IPS-18c (cell line): ENCODE measurements at regions not wholly inside any gene's neighbourhood (a gene's known extent, or its start where the extent isn't known, plus 50 kb on each side); places are given as distances from the start of the nearest gene placed in this dataset.

Experiments used
- H3K4me3 ChIP-seq: 2 replicates; pipeline ENCODE4 v1.7.0; 2013; ENCODE audit warnings: low read depth, mild to moderate bottlenecking, low read length, moderate library complexity; ENCODE audit not compliant: insufficient read depth
- H3K9me3 ChIP-seq: one replicate; pipeline ENCODE4 v1.6.1; 2013; ENCODE audit warnings: mild to moderate bottlenecking, low read length, moderate library complexity; ENCODE audit not compliant: control insufficient read depth, insufficient read depth

DNA sequence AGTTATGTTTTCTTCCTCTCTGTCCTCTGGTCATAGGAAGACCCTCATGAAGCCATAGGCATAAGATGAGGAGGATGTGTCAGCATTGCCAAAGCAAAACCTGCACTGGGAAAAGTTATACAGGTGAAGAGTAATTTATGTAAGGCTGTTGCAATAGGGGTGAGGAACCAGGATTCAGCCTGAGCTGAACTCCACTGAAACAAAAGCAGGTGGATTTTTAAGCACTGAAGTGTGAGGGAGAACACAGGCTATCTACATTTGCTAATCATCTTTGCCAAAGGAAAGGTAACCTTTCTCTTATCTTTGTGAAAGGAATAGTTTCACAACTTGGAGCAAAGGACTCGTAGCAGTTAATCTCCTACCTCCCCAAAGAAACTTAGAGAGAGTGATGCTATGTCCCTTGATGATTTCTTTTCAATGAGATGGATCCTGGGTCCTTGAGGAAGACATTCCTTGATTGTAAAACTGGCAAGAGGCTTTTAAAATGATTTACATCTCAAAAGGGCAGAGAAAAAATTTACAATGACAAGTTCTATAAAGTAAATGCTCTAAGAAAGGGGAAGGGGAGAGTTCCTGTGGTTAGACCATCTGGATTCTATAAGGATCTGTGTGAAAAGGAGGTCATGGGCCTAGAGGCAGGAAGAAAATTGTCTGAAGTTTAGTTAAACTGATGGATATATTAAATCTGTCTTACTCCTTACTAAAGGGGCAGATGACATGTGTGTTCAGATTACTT is 385.4 kb upstream of the CDH7 start:
- 0 out of 2 replicates have a peak overlapping the region, but pooled peaks have one; percentile 21 for H3K4me3 ChIP-seq

DNA sequence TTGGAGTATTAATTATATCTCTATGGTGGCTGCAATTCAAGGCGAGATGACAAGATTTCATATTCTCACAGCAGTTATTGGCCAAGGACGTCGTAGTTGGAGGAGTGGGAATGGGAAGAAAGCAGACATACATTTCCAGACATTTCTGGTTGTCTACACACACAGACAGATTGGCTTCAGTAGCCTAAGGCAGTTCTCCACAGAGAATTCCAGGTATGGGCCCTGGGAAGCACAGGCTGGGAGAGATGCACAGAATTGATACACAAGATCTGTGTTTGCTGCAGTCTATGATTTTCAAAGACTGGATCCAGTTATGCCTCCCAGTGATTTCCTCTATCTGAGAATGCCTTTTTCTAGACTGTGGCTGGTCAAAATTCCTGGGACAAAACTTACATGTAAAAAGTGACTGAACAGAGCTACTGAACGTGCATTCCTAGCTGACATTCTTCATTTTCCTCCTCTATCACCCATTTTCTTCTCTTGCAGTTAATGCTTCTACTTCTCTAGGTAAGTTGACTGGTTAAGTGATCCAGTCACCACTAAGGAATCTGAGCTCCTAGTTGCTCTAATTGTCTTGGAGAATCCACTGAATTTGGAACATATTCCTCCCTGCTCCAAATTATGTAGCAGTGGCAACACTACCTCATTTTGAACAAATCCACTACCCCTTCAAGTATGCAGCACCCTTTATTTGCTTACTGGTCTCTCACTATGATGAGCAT is 386.7 kb upstream of the CDH7 start:
- H3K9me3 ChIP-seq: no peaks in the 10 kb centered on the region
- H3K4me3 ChIP-seq: no peak overlapping the region

More for the DNA sequence above, 385.4 kb upstream of the CDH7 start:
- no peaks in the 10 kb centered on the region for H3K9me3 ChIP-seq

DNA sequence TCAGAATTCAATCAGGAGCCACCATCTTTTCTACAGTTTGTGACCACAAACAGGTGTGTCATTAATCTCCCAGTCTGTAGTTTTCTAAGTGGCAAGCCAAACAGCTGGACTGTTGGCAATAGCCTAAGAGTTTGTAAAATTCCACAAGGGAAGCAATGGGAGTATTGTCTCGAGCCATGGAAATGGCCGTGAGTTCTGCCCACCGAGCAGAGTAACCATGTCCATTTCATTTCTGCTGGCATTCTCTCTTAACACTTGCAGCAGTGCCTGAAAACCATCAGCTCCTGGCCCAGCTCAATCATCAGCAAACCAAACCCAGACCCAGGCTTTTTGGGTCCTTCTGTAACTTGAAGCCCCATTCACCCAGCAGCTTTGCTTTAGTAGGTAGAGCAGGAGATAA is 387.8 kb upstream of the CDH7 start:
- no peak overlapping the region for H3K4me3 ChIP-seq
- no peaks in the 10 kb centered on the region for H3K9me3 ChIP-seq

DNA sequence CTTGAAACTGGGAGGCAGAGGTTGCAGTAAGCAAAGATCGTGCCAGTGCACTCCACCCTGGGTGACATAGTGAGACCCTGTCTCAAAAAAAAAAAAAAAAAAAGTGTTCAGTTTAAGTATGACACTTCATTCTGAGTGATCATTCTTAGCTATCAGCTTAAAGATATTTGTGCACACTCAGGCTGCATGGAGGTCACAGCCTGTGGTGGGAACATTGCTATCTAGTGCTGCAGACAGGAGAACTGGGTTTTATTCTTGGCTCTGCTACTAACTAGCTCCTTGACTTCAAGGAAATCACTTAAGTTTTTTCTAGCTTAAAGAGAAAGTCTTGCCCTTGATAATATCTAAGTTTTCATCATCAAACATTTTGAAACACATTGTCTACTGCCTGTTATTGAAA is 391.3 kb upstream of the CDH7 start:
- Histone ChIP-seq H3K4me3 (no peak overlapping the region), H3K9me3 (no peaks in the 10 kb centered on the region)

DNA sequence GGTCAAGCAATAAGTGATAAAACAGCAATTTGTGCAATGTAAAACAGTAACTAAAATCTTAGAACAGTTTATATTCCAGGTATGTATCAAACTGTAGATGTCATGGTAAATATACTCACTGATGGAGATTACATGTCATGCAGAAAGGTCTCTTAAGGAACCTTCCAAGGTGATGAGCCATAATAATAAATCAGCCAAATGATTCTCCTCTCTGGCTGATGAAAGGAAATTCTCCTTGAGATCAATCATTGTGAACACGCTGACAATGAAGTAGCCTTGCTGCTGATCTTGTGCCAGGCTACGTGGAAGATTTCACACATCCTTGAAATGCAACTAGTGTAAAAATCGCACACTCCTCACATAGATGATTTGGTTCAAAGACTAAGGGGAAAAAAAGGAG is 392.5 kb upstream of the CDH7 start:
- no peaks in the 10 kb centered on the region for H3K9me3 ChIP-seq
- H3K4me3 ChIP-seq: no peak overlapping the region

DNA sequence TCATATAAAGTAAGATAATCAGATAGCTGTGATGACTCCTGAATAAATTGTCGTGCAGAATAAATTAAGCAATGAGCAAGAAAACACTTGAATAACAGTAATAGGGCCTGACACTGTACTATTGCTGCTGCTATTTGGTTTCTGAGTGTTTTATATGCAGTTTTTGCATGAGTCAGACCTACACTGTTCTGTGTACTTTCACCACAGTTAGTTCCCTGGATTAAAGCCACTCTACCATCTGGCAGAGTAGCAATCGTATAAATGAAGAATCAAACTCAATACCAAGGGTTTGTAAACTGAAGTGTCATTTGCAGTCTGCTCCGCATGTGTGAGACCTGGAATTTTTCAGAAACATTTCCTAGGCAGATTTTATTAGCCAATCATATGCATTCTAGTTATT is 398.6 kb upstream of the CDH7 start:
- Histone ChIP-seq H3K4me3 (no peak overlapping the region), H3K9me3 (no peaks in the 10 kb centered on the region)

DNA sequence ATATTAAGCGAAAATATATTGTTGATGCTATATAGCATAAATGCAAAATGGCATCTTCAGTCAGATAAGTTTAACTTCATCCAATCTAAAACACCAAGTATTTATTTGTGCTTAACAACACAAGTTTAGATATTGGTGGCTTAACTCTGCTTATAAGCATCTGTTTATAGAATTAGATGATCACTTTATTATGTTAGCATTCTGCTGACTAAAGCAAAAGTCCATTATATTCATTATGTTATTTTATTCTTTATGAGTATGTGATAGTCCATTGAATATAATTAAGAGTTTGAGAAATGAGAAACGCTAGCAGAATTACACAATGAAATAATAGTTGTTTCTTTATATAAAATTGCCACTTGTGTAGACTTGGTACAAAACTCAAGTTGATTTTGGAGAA is 401.2 kb upstream of the CDH7 start:
- H3K9me3 ChIP-seq: no peaks in the 10 kb centered on the region
- H3K4me3 ChIP-seq: no peak overlapping the region

DNA sequence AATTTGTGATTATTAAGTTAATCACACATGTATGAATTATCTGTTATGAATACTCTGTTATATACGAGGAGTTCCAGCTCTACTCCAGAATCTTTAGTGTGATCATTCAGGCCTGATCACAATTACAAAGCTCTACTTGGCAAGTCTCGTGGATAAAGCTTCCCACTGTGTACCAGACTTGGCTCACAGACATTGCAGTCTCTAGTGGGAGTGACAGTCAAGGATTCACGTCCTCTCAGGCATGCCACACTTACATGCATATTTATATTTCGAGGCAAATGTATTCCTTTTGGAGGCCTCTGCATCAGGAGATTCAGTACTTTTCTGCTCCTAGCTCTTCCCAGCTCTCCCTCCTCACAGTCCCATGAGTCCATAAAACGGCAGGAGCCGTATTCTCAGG is 403.4 kb upstream of the CDH7 start:
- Histone ChIP-seq H3K9me3 (no peaks in the 10 kb centered on the region), H3K4me3 (no peak overlapping the region)

DNA sequence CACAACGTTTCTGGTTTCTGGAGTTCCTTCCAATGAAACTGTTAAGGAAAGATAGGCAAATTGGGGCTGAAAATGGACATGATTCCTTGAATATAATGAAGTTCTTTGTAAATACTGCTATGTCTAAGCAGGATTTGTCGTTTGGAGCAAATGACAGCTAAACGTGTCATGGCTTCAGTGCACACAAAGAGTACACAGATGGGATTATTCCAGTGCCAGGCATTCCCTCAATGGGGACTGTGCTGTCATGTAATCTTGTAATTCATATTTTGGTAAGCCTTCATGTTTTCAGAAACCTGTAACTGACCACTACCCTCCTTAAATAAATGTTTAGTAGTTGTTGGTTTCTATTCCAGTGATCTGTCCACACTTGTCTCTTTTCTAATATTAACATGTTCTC is 404.7 kb upstream of the CDH7 start:
- Histone ChIP-seq H3K9me3 (no peaks in the 10 kb centered on the region), H3K4me3 (no peak overlapping the region)

DNA sequence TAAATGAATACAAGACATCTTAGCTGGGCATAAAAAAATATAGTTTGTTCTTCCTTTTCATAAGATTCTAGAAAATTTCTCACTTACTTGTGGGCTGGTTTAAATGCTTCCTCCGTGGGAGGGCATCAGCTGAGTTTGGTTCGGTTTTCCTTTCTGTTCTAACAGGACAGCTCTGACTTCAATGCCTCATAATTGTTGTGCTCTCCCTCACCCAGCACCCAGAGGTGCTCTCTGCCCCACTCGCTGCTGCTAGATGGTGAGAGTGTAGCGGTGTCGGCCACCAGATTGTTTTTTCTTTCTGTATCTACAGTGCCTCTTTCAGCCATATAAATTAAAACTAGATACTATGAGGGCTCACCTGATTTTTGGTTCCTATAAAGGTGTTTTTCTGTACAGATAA is 407.2 kb upstream of the CDH7 start:
- H3K4me3 ChIP-seq: no peak overlapping the region
- no peaks in the 10 kb centered on the region for H3K9me3 ChIP-seq

DNA sequence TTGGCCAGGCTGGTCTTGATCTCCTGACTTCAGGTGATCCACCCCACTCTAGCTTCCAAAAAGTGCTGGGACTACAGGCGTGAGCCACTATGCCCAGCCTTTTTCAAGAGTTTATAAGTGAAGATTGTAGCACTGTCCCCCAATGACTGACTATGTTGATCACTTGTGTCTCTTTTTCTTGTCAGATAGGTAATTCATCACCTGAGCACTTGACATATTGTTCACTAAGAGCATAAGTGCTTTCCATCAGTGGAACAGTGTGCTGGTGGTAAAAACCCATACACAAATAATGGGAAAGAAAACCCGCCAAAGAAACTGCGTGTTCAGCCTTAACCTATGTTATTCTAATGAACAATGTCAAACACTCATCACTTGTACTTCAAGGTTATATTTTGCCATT is 414.4 kb upstream of the CDH7 start:
- H3K9me3 ChIP-seq: no peaks in the 10 kb centered on the region
- H3K4me3 ChIP-seq: no peak overlapping the region

DNA sequence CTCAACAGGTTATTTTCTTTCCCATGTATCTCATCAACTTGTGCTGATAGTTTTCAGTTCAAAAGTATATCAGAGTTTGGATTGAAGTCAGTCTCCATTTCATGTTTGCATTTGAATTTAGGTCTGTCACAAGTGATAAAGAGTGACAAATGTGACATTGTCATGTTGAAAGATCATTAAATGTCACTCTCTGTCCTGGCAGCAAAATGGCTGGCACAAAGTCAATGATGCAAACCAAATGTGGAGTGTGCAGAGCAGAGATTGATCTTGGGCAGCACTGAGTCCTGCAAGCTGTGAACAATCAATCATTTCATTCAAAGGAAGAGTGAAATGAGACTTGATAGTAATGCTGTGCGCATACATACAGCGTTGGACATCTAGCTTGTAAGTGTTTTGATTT is 421.8 kb upstream of the CDH7 start:
- no peaks in the 10 kb centered on the region for H3K9me3 ChIP-seq
- H3K4me3 ChIP-seq: no peak overlapping the region

DNA sequence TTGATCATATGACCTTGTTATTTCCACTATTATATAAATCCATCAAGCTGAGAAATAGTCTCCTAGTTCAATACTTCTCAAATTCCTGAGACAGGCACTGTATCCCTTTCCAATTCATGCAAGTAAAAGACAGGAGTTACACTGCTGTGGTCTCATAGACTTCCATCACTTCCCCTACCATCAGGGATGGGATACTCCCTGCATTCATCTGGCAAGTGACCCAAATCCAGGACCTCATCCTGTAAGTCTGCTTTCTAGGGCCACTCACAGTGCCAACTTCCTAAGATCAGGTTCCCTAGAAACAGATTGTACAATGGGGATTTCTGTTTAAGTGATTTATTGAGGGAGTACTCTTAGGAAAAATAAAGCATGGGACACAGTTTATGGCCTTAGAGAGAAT is 424.0 kb upstream of the CDH7 start:
- H3K4me3 ChIP-seq: no peak overlapping the region
- no peaks in the 10 kb centered on the region for H3K9me3 ChIP-seq

DNA sequence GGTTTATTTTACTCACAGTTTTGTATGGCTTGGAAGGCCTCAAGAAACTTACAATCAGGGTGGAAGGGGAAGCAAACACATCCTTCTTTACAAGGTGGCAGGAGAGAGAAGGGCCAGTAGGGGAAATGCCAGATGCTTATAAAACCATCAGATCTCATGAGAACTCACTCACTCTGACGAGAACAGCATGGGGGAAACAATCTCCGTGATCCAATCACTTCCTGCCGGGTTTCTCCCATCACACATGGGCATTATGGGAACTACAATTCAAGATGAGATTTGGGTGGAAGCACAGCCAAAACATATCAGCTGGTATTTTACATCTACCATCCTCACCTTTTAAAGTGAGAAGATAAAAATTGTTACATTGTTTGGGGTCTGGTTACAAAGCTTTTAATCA is 427.9 kb upstream of the CDH7 start:
- Histone ChIP-seq H3K4me3 (no peak overlapping the region), H3K9me3 (no peaks in the 10 kb centered on the region)

DNA sequence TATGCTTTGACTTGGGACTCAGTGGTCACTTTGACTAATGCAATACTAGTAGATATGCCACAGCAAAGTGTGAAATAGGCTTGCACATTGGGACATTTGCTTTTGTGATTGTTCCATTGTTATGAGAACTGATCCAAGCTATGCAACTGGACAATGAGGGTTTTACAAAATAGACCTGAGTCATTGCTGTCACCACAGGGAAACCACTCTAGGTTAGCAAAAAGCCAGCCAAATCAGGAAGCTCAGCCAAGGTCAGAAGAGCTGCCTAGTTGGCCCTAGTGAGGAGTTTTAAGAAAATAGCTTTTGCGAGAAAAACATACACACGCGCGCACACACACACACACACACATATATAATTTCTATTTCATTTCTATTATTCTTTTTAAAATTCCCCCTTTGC is 452.4 kb upstream of the CDH7 start:
- no peak overlapping the region for H3K4me3 ChIP-seq
- H3K9me3 ChIP-seq: no peaks in the 10 kb centered on the region

DNA sequence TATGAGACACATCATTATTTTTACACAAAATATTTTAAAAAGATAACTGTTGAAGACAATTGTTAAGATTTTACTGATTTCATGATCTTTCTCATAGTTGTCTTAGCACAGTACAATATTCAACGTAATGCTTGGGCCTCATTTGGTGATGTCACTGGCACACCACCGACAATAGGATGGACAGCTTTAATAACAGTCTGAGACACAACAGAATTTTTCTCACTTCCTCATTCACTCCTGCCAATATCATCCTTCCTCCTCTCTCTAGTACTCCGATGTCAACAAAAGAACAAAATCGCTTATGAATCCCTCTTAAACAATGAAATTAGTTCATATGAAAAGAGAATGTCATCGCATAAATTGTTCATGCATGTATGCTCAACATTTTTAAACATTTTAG is 461.9 kb upstream of the CDH7 start:
- no peaks in the 10 kb centered on the region for H3K9me3 ChIP-seq
- H3K4me3 ChIP-seq: no peak overlapping the region

DNA sequence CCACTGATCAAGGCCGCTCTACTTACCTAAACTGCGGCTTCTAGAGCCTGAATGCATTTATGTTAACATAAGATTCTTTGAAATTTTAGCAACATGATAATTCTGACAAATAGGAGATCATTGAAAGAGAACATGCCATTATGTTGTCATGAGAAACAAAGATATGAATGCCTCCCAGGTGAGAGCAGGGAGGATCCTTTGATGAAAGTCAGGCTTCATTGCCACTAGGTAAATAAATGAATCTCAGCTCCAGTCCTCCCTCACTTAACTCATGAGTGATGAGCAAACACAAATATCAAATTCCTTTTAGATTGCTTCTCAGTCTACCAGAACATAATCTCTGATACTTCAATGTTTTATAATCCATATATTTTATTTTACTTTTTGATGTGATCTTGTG is 463.2 kb upstream of the CDH7 start:
- no peak overlapping the region for H3K4me3 ChIP-seq
- no peaks in the 10 kb centered on the region for H3K9me3 ChIP-seq

DNA sequence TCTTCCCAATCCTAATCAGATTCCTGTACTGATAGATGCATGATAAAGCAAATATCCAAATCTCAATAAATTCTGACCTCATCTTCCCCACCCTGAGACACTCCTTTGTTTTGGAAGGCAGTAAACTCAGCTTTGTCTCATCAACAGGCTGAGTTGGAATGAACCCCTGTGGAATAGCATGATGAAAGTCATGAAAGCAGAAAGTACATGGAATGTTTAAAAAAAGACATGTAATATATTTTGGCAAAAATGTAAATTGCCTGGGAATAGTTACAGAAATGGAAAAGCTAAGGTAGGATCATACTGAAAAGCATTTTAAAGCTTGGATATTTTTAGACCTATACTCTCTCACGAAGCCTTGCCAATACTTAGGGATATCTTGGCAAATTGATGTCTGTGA is 468.7 kb upstream of the CDH7 start:
- H3K9me3 ChIP-seq: no peaks in the 10 kb centered on the region
- no peak overlapping the region for H3K4me3 ChIP-seq
